CD4-positive, alpha-beta T cell (primary cell): ENCODE measurements at regions not wholly inside any gene's neighbourhood (a gene's known extent, or its start where the extent isn't known, plus 50 kb on each side); places are given as distances from the start of the nearest gene placed in this dataset.

Experiments
- ATAC-seq: fragments of 200-7000 bp; cut with Tn5 transposase; one replicate; pipeline ENCODE4 v1.10.0; 2022; ENCODE audit warnings: mild to moderate bottlenecking; ENCODE audit not compliant: poor library complexity
- CTCF ChIA-PET: fragments of 350-600 bp; sonication (Branson Sonifier 250); formaldehyde crosslinking; loops from one replicate; lab custom pipeline; 2021; ENCODE audit warnings: antibody characterized with exemption, inconsistent platforms; lab: Charles Lee
- POLR2A ChIA-PET: fragments of 350-600 bp; sonication (Branson Sonifier 250); formaldehyde crosslinking; loops from one replicate; lab custom pipeline; 2021; ENCODE audit warnings: antibody characterized with exemption, inconsistent platforms; lab: Charles Lee
- DNase-seq, 14 experiments: peaks; one replicate each; pipeline ENCODE4 v3.0.0-alpha.2; 2013 to 2020; ENCODE audit warnings: mixed read lengths in 2 of 14
- H3K27ac ChIP-seq, 2 donors: one replicate each; pipeline versions ENCODE4 v1.5.1 to v1.7.0; 2013; ENCODE audit warnings: low read length in 2 of 2, low read depth in 1 of 2, mild to moderate bottlenecking in 1 of 2
- H3K27me3 ChIP-seq, 2 experiments: 1 replicate in 1 of 2; 2 replicates in 1 of 2; pipeline versions ENCODE4 v1.6.1 to v1.7.0; 2013; ENCODE audit warnings: low read length in 2 of 2, control low read depth in 1 of 2, mild to moderate bottlenecking in 1 of 2, moderate library complexity in 1 of 2; ENCODE audit not compliant: insufficient read depth in 2 of 2, control insufficient read depth in 1 of 2
- H3K36me3 ChIP-seq: one replicate; pipeline ENCODE4 v1.6.1; 2013; ENCODE audit warnings: low read length, control low read depth; ENCODE audit not compliant: insufficient read depth
- H3K4me1 ChIP-seq: one replicate; pipeline ENCODE4 v1.6.1; 2013; ENCODE audit warnings: low read length, control low read depth; ENCODE audit not compliant: insufficient read depth
- H3K4me3 ChIP-seq: one replicate; pipeline ENCODE4 v1.5.1; 2013; ENCODE audit warnings: mild to moderate bottlenecking, low read length, moderate library complexity
- H3K9me3 ChIP-seq, 2 experiments: 1 replicate in 1 of 2; 2 replicates in 1 of 2; pipeline versions ENCODE4 v1.6.1 to v1.7.0; 2013; ENCODE audit warnings: low read length in 2 of 2, mild to moderate bottlenecking in 2 of 2, control low read depth in 1 of 2, moderate library complexity in 1 of 2; ENCODE audit not compliant: control insufficient read depth in 1 of 2, insufficient read depth in 1 of 2
- H3K27ac Mint-ChIP-seq: one replicate; pipeline ENCODE4 v1.8.0; 2020; ENCODE audit warnings: mixed read lengths
- H3K27me3 Mint-ChIP-seq: one replicate; pipeline ENCODE4 v1.8.0; 2021; ENCODE audit warnings: mixed read lengths
- H3K36me3 Mint-ChIP-seq: one replicate; pipeline ENCODE4 v1.8.0; 2021; ENCODE audit warnings: low read depth, mixed read lengths
- H3K4me1 Mint-ChIP-seq: one replicate; pipeline ENCODE4 v1.8.0; 2021; ENCODE audit warnings: low read depth, mixed read lengths
- H3K4me3 Mint-ChIP-seq: one replicate; pipeline ENCODE4 v1.8.0; 2020; ENCODE audit warnings: mild to moderate bottlenecking, mixed read lengths
- H3K9me3 Mint-ChIP-seq: one replicate; pipeline ENCODE4 v1.8.0; 2020; ENCODE audit warnings: mixed read lengths
- CTCF ChIP-seq: fragments of 200-600 bp; IDR thresholded peaks from one replicate; pipeline ENCODE4 v1.8.0; 2022; ENCODE audit warnings: antibody characterized with exemption, mild to moderate bottlenecking
- intact Hi-C, 2 experiments: fragments of 100-400 bp; cut with DNase I in 1 of 2; cut with micrococcal nuclease in 1 of 2; formaldehyde crosslinking; loops; one replicate each; pipeline versions ENCODE4 v1.15.1 to v1.9.0; 2023 to 2025; cut with DNase I, micrococcal nuclease

GRCh38 chr10:81704596-81704995, 170.4 kb upstream of the NRG3 start:
- CTCF ChIA-PET = interaction anchor here (0.6 kb wide), 1 partner anchor 12 kb away, joined by 3 read pairs; no protein-coding TSS in a partner anchor
- no peaks in the 10 kb centered on the region for H3K27me3 ChIP-seq
- H3K4me3 Mint-ChIP-seq = no peak overlapping the region
- no peak overlapping the region for H3K27ac Mint-ChIP-seq
- peaks cover 0 to 3% of the 10 kb centered on the region in 2 experiments for H3K9me3 ChIP-seq
- DNase-seq (no peak), ATAC-seq (no peak)
- H3K4me1 Mint-ChIP-seq = no peaks in the 10 kb centered on the region
- no peak overlapping the region for H3K27ac ChIP-seq
- no peak for TF ChIP-seq CTCF
- no peaks in the 10 kb centered on the region for H3K36me3 Mint-ChIP-seq
- POLR2A ChIA-PET = no interaction called here
- no peaks in the 10 kb centered on the region for H3K36me3 ChIP-seq
- peaks cover 9% of the 10 kb centered on the region for H3K9me3 Mint-ChIP-seq
- no peaks in the 10 kb centered on the region for H3K4me1 ChIP-seq
- H3K27me3 Mint-ChIP-seq = no peaks in the 10 kb centered on the region
- intact Hi-C loops = no loop called here
- no peak overlapping the region for H3K4me3 ChIP-seq

DNA sequence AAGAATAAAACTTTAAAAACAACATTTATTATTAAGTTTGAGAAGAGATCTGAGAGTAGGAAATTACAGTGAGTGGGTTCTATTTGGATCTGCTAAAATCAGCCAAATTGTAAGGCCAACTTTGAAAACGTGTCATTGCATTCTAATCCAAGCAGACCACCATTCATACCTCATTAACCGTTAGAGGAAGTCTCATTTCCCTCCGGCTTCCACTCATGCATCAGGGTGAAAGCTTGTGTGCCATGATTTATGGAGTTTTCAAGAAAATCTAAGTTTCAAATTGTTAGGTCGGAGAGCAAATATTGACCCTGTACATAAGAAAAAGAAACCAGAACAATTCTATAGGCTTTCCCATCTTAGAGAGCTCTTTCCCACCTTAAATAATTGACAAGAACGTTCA, 166.6 kb upstream of the NRG3 start:
- H3K9me3 Mint-ChIP-seq = no peaks in the 10 kb centered on the region
- ChIA-PET POLR2A (no interaction called here), CTCF (no interaction called here)
- H3K4me1 Mint-ChIP-seq = no peaks in the 10 kb centered on the region
- H3K27ac ChIP-seq = no peak overlapping the region
- peaks cover 0 to 3% of the 10 kb centered on the region in 2 experiments for H3K9me3 ChIP-seq
- H3K27me3 Mint-ChIP-seq = no peaks in the 10 kb centered on the region
- H3K4me1 ChIP-seq = no peaks in the 10 kb centered on the region
- no peak overlapping the region for H3K4me3 Mint-ChIP-seq
- H3K36me3 Mint-ChIP-seq = no peaks in the 10 kb centered on the region
- H3K36me3 ChIP-seq = no peaks in the 10 kb centered on the region
- no peak for DNase-seq
- no peak overlapping the region for H3K27ac Mint-ChIP-seq
- ATAC-seq = no peak
- no peak overlapping the region for H3K4me3 ChIP-seq
- intact Hi-C loops = no loop called here
- H3K27me3 ChIP-seq = no peaks in the 10 kb centered on the region
- no peak for TF ChIP-seq CTCF

DNA sequence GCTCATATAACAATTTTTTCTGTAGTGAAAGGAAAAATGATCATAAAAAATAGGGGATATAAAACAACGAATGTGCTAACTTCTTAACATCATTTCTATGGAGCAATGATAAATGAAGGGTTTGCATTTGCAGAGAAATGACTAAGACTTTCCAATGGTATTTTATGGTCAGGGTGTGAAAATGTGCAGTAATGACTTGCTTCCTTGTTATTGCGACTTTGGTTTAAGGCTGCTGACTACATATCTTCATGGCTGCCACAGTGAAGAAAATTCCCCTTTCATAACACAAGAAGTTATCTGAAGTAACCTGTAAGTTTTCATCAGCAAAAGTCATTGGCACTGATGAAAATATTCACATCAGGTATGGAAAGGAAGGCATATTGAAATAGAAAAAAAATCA, 166.1 kb upstream of the NRG3 start:
- Histone ChIP-seq H3K9me3 (peaks cover 0 to 3% of the 10 kb centered on the region in 2 experiments), H3K4me1 (no peaks in the 10 kb centered on the region), H3K27ac (no peak overlapping the region), H3K27me3 (no peaks in the 10 kb centered on the region), H3K36me3 (no peaks in the 10 kb centered on the region), H3K4me3 (no peak overlapping the region)
- DNase-seq = no peak
- no peaks in the 10 kb centered on the region for H3K27me3 Mint-ChIP-seq
- CTCF ChIA-PET = no interaction called here
- intact Hi-C loops = no loop called here
- no peak overlapping the region for H3K27ac Mint-ChIP-seq
- no peak for ATAC-seq
- H3K36me3 Mint-ChIP-seq = no peaks in the 10 kb centered on the region
- no peak overlapping the region for H3K4me3 Mint-ChIP-seq
- no peaks in the 10 kb centered on the region for H3K9me3 Mint-ChIP-seq
- POLR2A ChIA-PET = no interaction called here
- no peaks in the 10 kb centered on the region for H3K4me1 Mint-ChIP-seq
- TF ChIP-seq CTCF = no peak
